ENCODE measurements at regions not wholly inside any gene's neighbourhood (a gene's known extent, or its start where the extent isn't known, plus 50 kb on each side); places are given as distances from the start of the nearest gene placed in this dataset.

- no peak for DNase-seq
These were observed 560.8 kb downstream of the BRD1 start for GRCh38 chr22:49266561-49267519.

- DNase-seq = no peak
These were observed 563.0 kb downstream of the BRD1 start for GRCh38 chr22:49264696-49265095.

GRCh38 chr22:49263101-49263500, 564.6 kb downstream of the BRD1 start:
- DNase-seq = no peak

- DNase-seq = no peak
These were observed 565.5 kb downstream of the BRD1 start for GRCh38 chr22:49262167-49262566.

GRCh38 chr22:49261616-49262015, 566.1 kb downstream of the BRD1 start:
- no peak for DNase-seq

GRCh38 chr22:49260681-49261580, 566.7 kb downstream of the BRD1 start:
- DNase-seq = no peak

GRCh38 chr22:49259839-49260615, 567.6 kb downstream of the BRD1 start:
- no peak for DNase-seq

GRCh38 chr22:49258107-49259010, 569.3 kb downstream of the BRD1 start:
- DNase-seq = no peak

GRCh38 chr22:49257551-49257961, 570.1 kb downstream of the BRD1 start:
- DNase-seq = no peak

GRCh38 chr22:49255741-49256318, 571.8 kb downstream of the BRD1 start:
- no peak for DNase-seq

GRCh38 chr22:49255154-49255553, 572.5 kb downstream of the BRD1 start:
- no peak for DNase-seq

GRCh38 chr22:49253656-49254055, 574.0 kb downstream of the BRD1 start:
- DNase-seq = no peak

GRCh38 chr22:49251371-49251770, 576.3 kb downstream of the BRD1 start:
- DNase-seq = no peak

- no peak for DNase-seq
These were observed 580.3 kb downstream of the BRD1 start for GRCh38 chr22:49247194-49247924.

- no peak for DNase-seq
These were observed 582.9 kb downstream of the BRD1 start for GRCh38 chr22:49244466-49245420.

GRCh38 chr22:49243965-49244364, 583.7 kb downstream of the BRD1 start:
- DNase-seq = no peak

GRCh38 chr22:49243335-49243734, 584.3 kb downstream of the BRD1 start:
- DNase-seq = no peak

- DNase-seq = no peak
These were observed 585.2 kb downstream of the BRD1 start for GRCh38 chr22:49242480-49242879.

- DNase-seq = no peak
These were observed 586.4 kb downstream of the BRD1 start for GRCh38 chr22:49241174-49241851.

Measured in EL (cell line).